ENCODE measurements at regions not wholly inside any gene's neighbourhood (a gene's known extent, or its start where the extent isn't known, plus 50 kb on each side); places are given as distances from the start of the nearest gene placed in this dataset.
"Not testable (repeated sequence)": the region's sequence is repeated elsewhere in the genome, so short reads cannot be mapped to it uniquely, and the experiment has no call there.

- DNase-seq, result no peak
Observed at GRCh38 chr13:71213252-71213821, 653.7 kb downstream of the DACH1 start.

DNA sequence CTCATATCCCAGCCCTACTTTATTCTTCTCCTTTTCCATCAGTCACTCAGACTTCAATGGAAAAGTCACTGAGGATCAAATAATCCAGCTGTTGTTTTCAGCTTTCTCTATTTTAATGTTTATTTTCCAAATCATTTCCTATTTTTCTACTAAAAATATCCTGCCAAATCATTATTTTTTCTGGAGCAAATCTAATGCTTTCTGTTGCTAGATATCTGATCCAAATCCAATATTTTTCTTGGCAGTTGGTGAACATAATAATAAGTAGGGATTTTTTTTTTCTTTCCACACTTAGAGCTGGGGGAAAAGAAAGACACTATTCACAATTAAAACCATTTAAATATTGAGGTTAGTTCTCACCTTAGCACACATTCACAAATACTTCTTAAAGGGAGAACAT is 656.1 kb downstream of the DACH1 start:
- no peak for DNase-seq

DNA sequence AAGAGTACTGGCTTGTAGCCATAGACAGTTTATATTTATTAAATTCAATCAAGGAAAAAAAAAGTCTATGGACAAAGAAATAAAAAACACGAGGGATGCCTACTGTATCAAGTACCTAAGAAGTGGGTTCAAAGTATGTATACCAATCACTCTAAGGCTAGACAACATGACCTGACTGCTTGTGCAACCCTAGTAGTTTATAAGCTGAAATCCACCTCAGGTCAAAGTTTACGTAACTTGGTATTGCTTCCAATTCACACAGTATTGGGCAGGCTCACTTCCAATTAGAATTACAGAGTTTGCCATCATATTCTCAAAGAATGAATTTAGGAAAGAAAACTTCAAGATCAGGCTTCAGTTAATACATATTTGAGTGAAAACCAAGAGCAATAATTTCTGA is 657.8 kb downstream of the DACH1 start:
- no peak for DNase-seq

- DNase-seq, result not testable (repeated sequence)
Observed at GRCh38 chr13:71184583-71184982, 682.4 kb downstream of the DACH1 start.

GRCh38 chr13:71183352-71183751 is 683.7 kb downstream of the DACH1 start:
- not testable (repeated sequence) for DNase-seq

DNA sequence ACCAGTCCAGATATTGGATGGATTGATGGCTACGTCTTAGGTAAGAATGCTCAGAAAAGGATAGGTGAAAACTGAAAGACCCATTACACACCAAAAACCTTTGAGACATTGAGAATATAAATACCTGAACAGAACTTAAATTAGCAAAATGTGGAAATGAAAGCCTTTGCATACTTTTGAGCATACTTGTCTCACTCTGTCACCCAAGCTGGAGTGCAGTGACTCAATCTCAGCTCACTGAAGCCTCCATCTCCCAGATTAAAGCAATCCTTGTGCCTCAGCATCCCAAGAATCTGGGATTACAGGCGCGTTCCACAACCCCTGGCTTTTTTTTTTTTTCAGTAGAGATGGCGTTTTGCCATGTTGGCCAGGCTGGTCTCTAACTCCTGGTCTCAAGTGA is 695.3 kb downstream of the DACH1 start:
- DNase-seq, result no peak

DNA sequence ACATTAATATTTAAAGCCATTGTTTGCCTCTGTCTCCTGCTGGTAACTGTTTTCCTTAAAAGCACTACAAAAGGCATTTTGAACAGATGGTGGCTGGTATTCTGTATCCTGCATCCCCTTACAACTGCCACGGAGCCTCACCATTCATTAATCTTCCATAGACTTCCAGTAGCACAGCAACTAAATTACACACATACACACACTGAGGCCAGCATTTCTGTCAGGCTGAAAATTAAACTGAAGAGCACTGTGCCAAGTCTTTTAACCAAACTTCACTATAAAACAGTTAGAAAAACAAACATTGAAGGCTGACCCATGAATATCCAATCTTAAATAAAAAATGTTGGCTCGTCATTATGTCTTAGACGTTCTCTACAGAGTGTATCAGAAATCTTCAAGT is 697.8 kb downstream of the DACH1 start:
- DNase-seq, result no peak

DNA sequence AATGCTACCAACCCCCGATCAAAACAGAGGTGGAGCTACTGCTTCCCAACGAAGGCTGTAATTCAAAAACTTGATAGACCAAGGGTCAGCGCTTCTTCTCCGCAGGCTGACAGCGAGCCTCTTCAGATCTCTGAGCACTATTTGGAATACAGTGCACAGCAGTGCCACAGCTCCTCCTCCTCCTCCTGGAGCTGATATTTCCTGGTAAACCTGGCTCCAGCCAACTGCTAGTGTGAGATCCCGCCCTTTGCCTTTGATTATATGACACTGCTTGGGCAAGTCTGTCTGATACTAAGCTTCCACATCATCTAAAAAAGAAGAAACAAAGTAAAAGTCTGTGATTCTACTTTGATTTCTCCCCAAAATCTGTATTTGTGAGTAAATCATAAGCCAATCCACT is 710.5 kb downstream of the DACH1 start:
- DNase-seq, result no peak

DNA sequence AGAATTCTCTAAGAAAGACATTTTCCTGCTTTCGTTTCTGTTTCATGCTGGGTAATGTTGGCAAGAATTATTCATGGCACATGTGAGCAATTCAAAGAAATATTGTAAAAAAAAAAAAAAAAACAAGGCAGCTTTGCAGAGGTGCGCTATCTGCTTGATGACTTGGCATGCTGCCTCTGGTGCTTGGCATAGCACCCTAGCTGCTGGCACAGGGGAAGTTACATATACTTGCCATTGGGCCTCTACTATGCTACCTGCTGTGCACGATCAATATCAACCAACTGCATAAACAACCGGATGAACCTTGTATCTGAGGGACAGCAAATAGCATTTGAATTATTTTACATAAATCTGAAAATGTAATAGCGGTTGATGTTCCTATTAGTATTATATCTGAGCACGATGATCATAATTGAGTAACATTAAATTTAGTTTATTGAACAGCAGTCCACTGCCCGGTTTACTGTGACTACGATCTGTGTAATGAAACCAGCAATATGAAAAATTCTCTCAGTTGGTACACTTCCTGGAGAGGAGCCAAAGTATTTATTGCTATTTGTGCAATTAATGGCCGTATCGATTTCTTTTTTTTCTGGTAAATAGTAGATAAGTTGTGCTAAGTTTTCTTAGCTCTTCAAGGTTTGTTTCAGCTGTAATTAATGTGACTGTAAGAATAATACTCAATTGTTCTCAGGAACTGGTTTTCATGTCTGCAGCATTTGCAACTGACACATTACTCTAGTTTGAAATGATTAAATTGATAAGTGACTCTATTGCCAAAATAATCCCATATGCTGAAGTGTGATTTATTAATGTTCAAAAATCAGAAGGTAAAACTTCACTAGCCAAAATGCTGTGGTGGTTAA is 717.3 kb downstream of the DACH1 start:
- DNase-seq, result no peak

DNA sequence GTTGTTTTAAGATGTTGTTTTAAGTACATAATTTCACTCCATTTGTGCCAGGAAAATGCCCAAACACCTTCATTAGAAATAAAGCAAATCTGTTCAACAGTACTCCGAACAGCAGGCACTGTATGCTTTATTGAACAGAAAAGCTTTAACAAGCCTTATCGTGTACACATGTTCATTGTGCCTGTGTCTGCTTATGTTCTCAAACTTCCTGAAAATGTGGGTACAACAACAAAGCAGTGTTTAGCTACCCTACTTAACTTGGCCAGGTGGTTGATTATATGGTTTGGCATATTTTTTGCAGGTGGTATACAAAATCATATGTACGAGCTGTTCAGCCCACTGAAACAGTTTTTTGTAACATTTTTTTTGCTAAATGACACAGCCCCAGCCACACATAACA is 718.0 kb downstream of the DACH1 start:
- DNase-seq, result no peak

DNA sequence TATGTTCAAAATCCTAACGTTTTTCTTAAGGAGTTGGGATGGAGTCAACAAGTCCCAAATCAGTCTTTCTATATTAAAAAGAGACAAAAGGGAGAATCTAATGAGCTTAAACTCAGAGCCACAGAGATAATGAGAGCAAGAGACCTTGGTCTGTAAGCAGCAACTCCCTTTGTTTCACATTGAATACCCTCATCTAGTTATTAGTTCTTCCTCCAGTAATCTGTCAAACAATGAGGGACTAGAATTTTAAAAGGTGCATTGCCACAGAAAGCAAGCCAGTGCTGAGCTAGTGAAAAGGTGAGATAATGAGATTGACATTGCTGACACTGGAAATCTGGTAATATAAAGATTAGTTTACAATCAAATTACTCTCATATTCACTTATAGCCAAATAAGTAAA is 718.6 kb downstream of the DACH1 start:
- no peak for DNase-seq

DNA sequence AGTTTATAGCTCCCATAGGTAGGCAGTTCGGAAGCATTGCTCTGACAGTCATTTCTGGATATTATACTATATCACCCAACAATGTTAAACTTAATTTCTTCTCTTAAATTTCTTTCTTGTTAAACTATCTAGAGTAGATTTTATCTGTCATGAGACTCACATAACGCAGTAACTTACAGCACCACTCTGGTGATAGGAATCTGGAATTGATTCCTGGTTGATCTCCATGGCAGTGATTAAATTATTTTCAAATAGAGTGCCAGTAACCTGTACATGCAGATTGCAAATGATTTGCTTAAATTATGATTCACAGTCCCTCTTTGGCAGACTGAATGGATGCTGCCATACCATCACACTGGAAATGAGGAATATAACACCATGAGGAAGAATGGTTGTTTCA is 722.1 kb downstream of the DACH1 start:
- no peak for DNase-seq

- DNase-seq, result no peak
Observed at GRCh38 chr13:71137101-71137500, 729.9 kb downstream of the DACH1 start.

DNA sequence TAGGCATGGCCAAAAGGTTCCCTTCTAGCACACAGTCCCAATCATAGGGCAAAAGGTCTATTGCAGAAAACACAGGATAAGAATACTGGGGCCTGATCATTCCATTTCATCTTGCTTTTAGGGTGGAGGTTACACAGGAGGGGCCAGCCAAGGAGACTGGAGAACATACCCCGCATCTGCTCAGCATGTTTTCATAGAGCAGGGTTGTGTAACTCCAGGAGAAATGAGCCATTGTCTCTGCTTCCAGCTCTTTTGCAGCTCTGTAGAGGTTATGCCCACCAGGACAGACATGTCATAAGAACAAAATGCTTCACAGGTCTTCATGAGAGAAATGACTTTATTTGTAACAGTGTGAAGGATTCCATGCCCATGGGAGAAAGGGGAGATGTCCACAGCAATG is 742.8 kb downstream of the DACH1 start:
- no peak for DNase-seq

- no peak for DNase-seq
Observed at GRCh38 chr13:71118779-71119364, 748.1 kb downstream of the DACH1 start.

GRCh38 chr13:71117920-71118319 is 749.1 kb downstream of the DACH1 start:
- no peak for DNase-seq

GRCh38 chr13:71115301-71115700 is 751.7 kb downstream of the DACH1 start:
- no peak for DNase-seq

GRCh38 chr13:71096421-71096820 is 770.6 kb downstream of the DACH1 start:
- DNase-seq, result no peak

DNA sequence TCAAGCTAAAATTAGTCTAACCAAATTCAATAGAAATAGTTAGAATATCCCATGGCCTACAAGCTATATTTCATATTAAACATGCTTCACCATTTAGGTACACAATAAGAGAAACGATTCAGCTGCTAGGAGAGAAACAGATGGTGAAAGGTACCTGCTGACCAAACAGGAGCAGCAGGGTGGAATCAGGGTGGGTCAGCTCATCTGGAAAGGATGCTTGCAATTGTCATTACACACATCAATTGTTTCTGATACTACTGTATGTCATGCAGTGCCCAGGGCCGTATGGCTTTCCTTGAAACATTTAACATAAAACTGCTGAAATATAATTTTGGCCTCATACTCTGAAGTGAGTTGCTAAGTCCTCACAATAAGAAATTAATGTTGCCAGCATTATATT is 776.0 kb downstream of the DACH1 start:
- DNase-seq, result no peak

DNA sequence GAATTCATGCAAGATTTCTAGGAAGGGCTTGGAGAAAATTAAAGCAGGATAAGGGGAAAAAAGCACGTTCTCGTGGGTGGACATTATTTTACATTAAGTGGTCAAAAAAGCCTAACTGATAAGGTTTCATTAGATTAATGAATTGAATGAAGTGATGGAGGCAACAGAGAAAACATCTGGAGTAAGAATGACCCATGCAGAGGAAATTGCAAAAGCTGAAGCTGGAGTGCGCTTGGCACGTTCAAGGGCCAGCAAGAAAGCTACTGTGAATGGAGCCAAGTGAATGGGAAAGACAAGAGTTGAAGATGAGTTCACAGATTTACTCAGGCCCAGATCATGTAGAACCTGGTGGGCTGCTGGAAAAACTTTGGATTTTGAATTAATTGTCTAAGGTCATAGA is 777.9 kb downstream of the DACH1 start:
- no peak for DNase-seq

DNA sequence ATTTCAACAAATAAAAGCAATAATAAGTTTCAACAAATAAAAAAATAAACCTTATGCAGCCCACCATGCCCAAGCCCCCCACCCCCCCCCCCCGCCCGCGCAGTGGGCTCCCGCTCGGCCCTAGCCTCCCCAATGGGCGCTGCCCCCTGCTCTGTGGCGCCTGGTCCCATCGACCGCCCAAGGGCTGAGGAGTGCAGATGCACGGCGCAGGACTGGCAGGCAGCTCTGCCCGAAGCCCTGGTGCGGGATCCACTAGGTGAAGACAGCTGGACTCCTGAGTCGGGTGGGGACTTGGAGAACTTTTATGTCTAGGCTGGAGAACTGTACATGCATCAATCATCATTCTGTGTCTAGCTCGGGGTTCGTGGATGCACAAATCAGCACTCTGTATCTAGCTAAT is 779.6 kb downstream of the DACH1 start:
- no peak for DNase-seq

GRCh38 chr13:71087006-71087405 is 780.0 kb downstream of the DACH1 start:
- no peak for DNase-seq

DNA sequence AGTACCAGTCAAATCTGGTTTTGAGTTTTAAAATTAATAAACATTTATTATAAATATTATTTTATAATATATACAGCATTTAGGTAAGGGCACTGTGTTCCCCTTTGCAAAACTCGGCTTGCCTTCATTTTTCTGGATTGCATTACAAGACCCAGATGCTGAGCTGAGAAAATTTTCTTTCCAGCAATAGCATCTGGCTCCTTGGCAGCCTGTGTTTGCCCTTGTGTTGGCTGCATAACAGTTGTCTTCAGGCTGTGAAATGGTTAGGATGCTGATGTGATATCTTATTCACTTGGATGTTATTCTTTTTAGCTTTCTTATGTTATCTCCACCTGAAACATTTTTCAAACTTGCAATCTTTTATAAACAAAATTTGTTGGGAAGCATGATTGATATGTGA is 784.4 kb downstream of the DACH1 start:
- DNase-seq, result no peak

- no peak for DNase-seq
Observed at GRCh38 chr13:71079638-71080037, 787.4 kb downstream of the DACH1 start.
